Panc1 (cell line): ENCODE measurements at regions not wholly inside any gene's neighbourhood (a gene's known extent, or its start where the extent isn't known, plus 50 kb on each side); places are given as distances from the start of the nearest gene placed in this dataset.

Source experiments
- CTCF ChIP-seq: fragments of 450-650 bp; IDR thresholded peaks from 2 replicates; pipeline ENCODE4 v1.5.1; 2017; ENCODE audit warnings: mild to moderate bottlenecking
- REST ChIP-seq, 2 experiments: IDR thresholded peaks; 2 replicates each; pipeline ENCODE4 v1.6.1; 2011 to 2012; ENCODE audit warnings: low read depth in 2 of 2, control low read depth in 1 of 2, low read length in 1 of 2, mild to moderate bottlenecking in 1 of 2, moderate library complexity in 1 of 2; ENCODE audit not compliant: insufficient read depth in 1 of 2

- no peak for TF ChIP-seq REST (IDR thresholded peaks at IDR 0.05; ENCODE audit: insufficient read depth in 1 of 2, low read depth in 2 of 2, low read length in 1 of 2)
- TF ChIP-seq CTCF = no peak
Measured at GRCh38 chr12:131466306-131466705, 244.6 kb upstream of the SFSWAP start.
